ENCODE measurements at regions not wholly inside any gene's neighbourhood (a gene's known extent, or its start where the extent isn't known, plus 50 kb on each side); places are given as distances from the start of the nearest gene placed in this dataset.
"Not testable (repeated sequence)": the region's sequence is repeated elsewhere in the genome, so short reads cannot be mapped to it uniquely, and the experiment has no call there.

- DNase-seq: peak; percentile 13
Measured at GRCh38 chr10:118918587-118918986, 110.9 kb upstream of the NANOS1 start.

- DNase-seq: no peak
Measured at GRCh38 chr10:118920206-118920605, 109.3 kb upstream of the NANOS1 start.

- no peak for DNase-seq
Measured at GRCh38 chr10:118922226-118922625, 107.3 kb upstream of the NANOS1 start.

GRCh38 chr10:118922972-118923371 is 106.5 kb upstream of the NANOS1 start:
- DNase-seq: no peak

- DNase-seq: no peak
Measured at GRCh38 chr10:118924493-118924892, 105.0 kb upstream of the NANOS1 start.

GRCh38 chr10:118925404-118926071 is 104.0 kb upstream of the NANOS1 start:
- no peak for DNase-seq

GRCh38 chr10:118926072-118926417 is 103.5 kb upstream of the NANOS1 start:
- DNase-seq: no peak

- DNase-seq: no peak
Measured at GRCh38 chr10:118926441-118926840, 103.1 kb upstream of the NANOS1 start.

- DNase-seq: no peak
Measured at GRCh38 chr10:118926903-118927302, 102.6 kb upstream of the NANOS1 start.

GRCh38 chr10:118927321-118927720 is 102.2 kb upstream of the NANOS1 start:
- no peak for DNase-seq

- no peak for DNase-seq
Measured at GRCh38 chr10:118930614-118931013, 98.9 kb upstream of the NANOS1 start.

GRCh38 chr10:118931436-118931835 is 98.1 kb upstream of the NANOS1 start:
- DNase-seq: no peak

GRCh38 chr10:118932154-118932553 is 97.4 kb upstream of the NANOS1 start:
- not testable (repeated sequence) for DNase-seq

- no peak for DNase-seq
Measured at GRCh38 chr10:118937226-118937625, 92.3 kb upstream of the NANOS1 start.

- DNase-seq: peak; percentile 50
Measured at GRCh38 chr10:118939211-118940007, 90.1 kb upstream of the NANOS1 start.

- no peak for DNase-seq
Measured at GRCh38 chr10:118940386-118940785, 89.1 kb upstream of the NANOS1 start.

- DNase-seq: no peak
Measured at GRCh38 chr10:118943253-118943652, 86.3 kb upstream of the NANOS1 start.

GRCh38 chr10:118944959-118945633 is 84.4 kb upstream of the NANOS1 start:
- no peak for DNase-seq

GRCh38 chr10:118948786-118949185 is 80.7 kb upstream of the NANOS1 start:
- no peak for DNase-seq

GRCh38 chr10:118950190-118950680 is 79.3 kb upstream of the NANOS1 start:
- DNase-seq: peak; percentile 54

GRCh38 chr10:118950997-118951637 is 78.4 kb upstream of the NANOS1 start:
- no peak for DNase-seq

- DNase-seq: no peak
Measured at GRCh38 chr10:118952493-118953295, 76.8 kb upstream of the NANOS1 start.

Data from MV-4-11 (cell line).